ENCODE measurements at regions not wholly inside any gene's neighbourhood (a gene's known extent, or its start where the extent isn't known, plus 50 kb on each side); places are given as distances from the start of the nearest gene placed in this dataset.

- H4K8ac ChIP-seq (ENCODE audit: low read depth, low read length), result no peak overlapping the region
- H3K4me3 ChIP-seq (ENCODE audit: low read length in 2 of 2), result no peak overlapping the region
- no peak overlapping the region for H3K27ac ChIP-seq (replicated peaks; ENCODE audit: low read length)
- H3K79me1 ChIP-seq (ENCODE audit: low read depth, low read length), result no peaks in the 10 kb centered on the region
- H3K4me1 ChIP-seq (ENCODE audit: control insufficient read depth in 2 of 2, insufficient read depth in 1 of 2, low read depth in 1 of 2, low read length in 2 of 2), result no peaks in the 10 kb centered on the region
- H3K36me3 ChIP-seq (replicated peaks in 1 of 2; ENCODE audit: control insufficient read depth in 2 of 2, insufficient read depth in 2 of 2, low read length in 2 of 2), result no peaks in the 10 kb centered on the region
- H2BK15ac ChIP-seq (ENCODE audit: low read length), result no peak overlapping the region
- H2BK12ac ChIP-seq (ENCODE audit: low read length), result no peak overlapping the region
- H3K18ac ChIP-seq (ENCODE audit: low read length), result no peak overlapping the region
- no peak overlapping the region for H2AK5ac ChIP-seq (ENCODE audit: low read depth, low read length)
- no peak overlapping the region for H3K4me2 ChIP-seq (ENCODE audit: insufficient read depth, low read length, poor library complexity, severe bottlenecking)
- H2AFZ ChIP-seq (ENCODE audit: low read length), result no peak overlapping the region
- WGBS, 2 donors (ENCODE audit: extremely low coverage in 2 of 2, insufficient read length in 2 of 2, insufficient replicate concordance in 1 of 2), result no CpG with 5 or more reads among the region's 4 CpGs
- DNase-seq (ENCODE audit: low spot score), result no peak
- H3K23ac ChIP-seq (ENCODE audit: low read depth, low read length, poor library complexity), result no peak overlapping the region
- H3K4ac ChIP-seq (ENCODE audit: low read length), result no peak overlapping the region
- no peak overlapping the region for H3K9ac ChIP-seq (ENCODE audit: low read depth, low read length, poor library complexity)
- H3K9me3 ChIP-seq (replicated peaks in 1 of 2; ENCODE audit: control insufficient read depth in 2 of 2, insufficient read depth in 1 of 2, low read depth in 1 of 2, low read length in 2 of 2), result no peaks in the 10 kb centered on the region
- no peak overlapping the region for H2BK120ac ChIP-seq (ENCODE audit: low read depth, low read length)
- H3K27me3 ChIP-seq (ENCODE audit: control insufficient read depth in 3 of 3, insufficient read depth in 3 of 3, low read depth in 1 of 3, low read length in 3 of 3), result no peaks in the 10 kb centered on the region
- H2BK5ac ChIP-seq (ENCODE audit: low read length), result no peak overlapping the region
- no peak overlapping the region for H3K14ac ChIP-seq (ENCODE audit: low read length)
- no peak overlapping the region for H4K91ac ChIP-seq (ENCODE audit: low read depth, low read length, poor library complexity)
Measured at GRCh38 chr5:89452081-89452480, 569.1 kb upstream of the MEF2C start.

GRCh38 chr5:89451263-89451662 is 568.3 kb upstream of the MEF2C start:
- Histone ChIP-seq H3K4me2 (ENCODE audit: insufficient read depth, low read length, poor library complexity, severe bottlenecking) (no peak overlapping the region), H4K8ac (ENCODE audit: low read depth, low read length) (no peak overlapping the region), H3K27me3 (ENCODE audit: control insufficient read depth in 3 of 3, insufficient read depth in 3 of 3, low read depth in 1 of 3, low read length in 3 of 3) (no peaks in the 10 kb centered on the region), H2BK120ac (ENCODE audit: low read depth, low read length) (no peak overlapping the region), H3K4ac (ENCODE audit: low read length) (no peak overlapping the region), H2BK5ac (ENCODE audit: low read length) (no peak overlapping the region), H4K91ac (ENCODE audit: low read depth, low read length, poor library complexity) (no peak overlapping the region), H3K14ac (ENCODE audit: low read length) (no peak overlapping the region), H3K18ac (ENCODE audit: low read length) (no peak overlapping the region), H3K9ac (ENCODE audit: low read depth, low read length, poor library complexity) (no peak overlapping the region), H3K23ac (ENCODE audit: low read depth, low read length, poor library complexity) (no peak overlapping the region), H2AFZ (ENCODE audit: low read length) (no peak overlapping the region), H3K4me1 (ENCODE audit: control insufficient read depth in 2 of 2, insufficient read depth in 1 of 2, low read depth in 1 of 2, low read length in 2 of 2) (no peaks in the 10 kb centered on the region), H3K4me3 (ENCODE audit: low read length in 2 of 2) (no peak overlapping the region), H2BK15ac (ENCODE audit: low read length) (no peak overlapping the region), H2BK12ac (ENCODE audit: low read length) (no peak overlapping the region), H3K27ac (replicated peaks; ENCODE audit: low read length) (no peak overlapping the region), H3K36me3 (replicated peaks in 1 of 2; ENCODE audit: control insufficient read depth in 2 of 2, insufficient read depth in 2 of 2, low read length in 2 of 2) (no peaks in the 10 kb centered on the region), H2AK5ac (ENCODE audit: low read depth, low read length) (no peak overlapping the region), H3K79me1 (ENCODE audit: low read depth, low read length) (no peaks in the 10 kb centered on the region), H3K9me3 (replicated peaks in 1 of 2; ENCODE audit: control insufficient read depth in 2 of 2, insufficient read depth in 1 of 2, low read depth in 1 of 2, low read length in 2 of 2) (no peaks in the 10 kb centered on the region)
- no peak for DNase-seq (ENCODE audit: low spot score)

DNA sequence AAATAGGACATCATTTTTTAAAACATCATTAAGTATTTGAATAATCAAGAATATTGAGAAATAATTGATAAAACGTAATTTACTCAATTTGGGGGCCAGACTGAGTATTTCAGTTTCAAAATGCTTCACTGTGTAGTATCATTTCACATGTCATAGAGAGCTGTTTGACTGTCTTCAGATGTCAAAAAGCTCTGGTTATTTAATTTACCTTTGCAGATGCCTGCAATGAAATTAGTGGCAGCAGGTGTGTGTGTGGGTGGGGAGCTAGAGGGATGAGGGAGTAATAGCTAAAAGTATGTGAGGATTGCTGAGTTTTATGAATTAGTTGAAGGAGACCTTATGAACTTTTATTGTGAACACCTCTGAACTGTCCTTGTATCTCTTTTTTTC is 567.2 kb upstream of the MEF2C start:
- Histone ChIP-seq H4K91ac (ENCODE audit: low read depth, low read length, poor library complexity) (no peak overlapping the region), H3K27ac (replicated peaks; ENCODE audit: low read length) (no peak overlapping the region), H3K4me2 (ENCODE audit: insufficient read depth, low read length, poor library complexity, severe bottlenecking) (no peak overlapping the region), H3K14ac (ENCODE audit: low read length) (no peak overlapping the region), H2BK5ac (ENCODE audit: low read length) (no peak overlapping the region), H4K8ac (ENCODE audit: low read depth, low read length) (no peak overlapping the region), H3K18ac (ENCODE audit: low read length) (no peak overlapping the region), H3K9me3 (replicated peaks in 1 of 2; ENCODE audit: control insufficient read depth in 2 of 2, insufficient read depth in 1 of 2, low read depth in 1 of 2, low read length in 2 of 2) (no peaks in the 10 kb centered on the region), H3K23ac (ENCODE audit: low read depth, low read length, poor library complexity) (no peak overlapping the region), H2BK15ac (ENCODE audit: low read length) (no peak overlapping the region), H3K27me3 (ENCODE audit: control insufficient read depth in 3 of 3, insufficient read depth in 3 of 3, low read depth in 1 of 3, low read length in 3 of 3) (no peaks in the 10 kb centered on the region), H3K4ac (ENCODE audit: low read length) (no peak overlapping the region), H3K4me1 (ENCODE audit: control insufficient read depth in 2 of 2, insufficient read depth in 1 of 2, low read depth in 1 of 2, low read length in 2 of 2) (no peaks in the 10 kb centered on the region), H2BK120ac (ENCODE audit: low read depth, low read length) (no peak overlapping the region), H2AK5ac (ENCODE audit: low read depth, low read length) (no peak overlapping the region), H2AFZ (ENCODE audit: low read length) (no peak overlapping the region), H3K79me1 (ENCODE audit: low read depth, low read length) (no peaks in the 10 kb centered on the region), H3K9ac (ENCODE audit: low read depth, low read length, poor library complexity) (no peak overlapping the region), H3K4me3 (ENCODE audit: low read length in 2 of 2) (no peak overlapping the region), H3K36me3 (replicated peaks in 1 of 2; ENCODE audit: control insufficient read depth in 2 of 2, insufficient read depth in 2 of 2, low read length in 2 of 2) (no peaks in the 10 kb centered on the region), H2BK12ac (ENCODE audit: low read length) (no peak overlapping the region)
- WGBS, 2 donors (ENCODE audit: extremely low coverage in 2 of 2, insufficient read length in 2 of 2, insufficient replicate concordance in 1 of 2), result no CpG with 5 or more reads among the region's 1 CpG
- DNase-seq (ENCODE audit: low spot score), result no peak

- no peaks in the 10 kb centered on the region for H3K36me3 ChIP-seq (replicated peaks in 1 of 2; ENCODE audit: control insufficient read depth in 2 of 2, insufficient read depth in 2 of 2, low read length in 2 of 2)
- no peak overlapping the region for H2BK12ac ChIP-seq (ENCODE audit: low read length)
- no peak overlapping the region for H2BK5ac ChIP-seq (ENCODE audit: low read length)
- DNase-seq (ENCODE audit: low spot score), result no peak
- H2BK120ac ChIP-seq (ENCODE audit: low read depth, low read length), result no peak overlapping the region
- no peak overlapping the region for H3K4me2 ChIP-seq (ENCODE audit: insufficient read depth, low read length, poor library complexity, severe bottlenecking)
- no CpG with 5 or more reads among the region's 3 CpGs for WGBS, 2 donors (ENCODE audit: extremely low coverage in 2 of 2, insufficient read length in 2 of 2, insufficient replicate concordance in 1 of 2)
- no peak overlapping the region for H3K18ac ChIP-seq (ENCODE audit: low read length)
- H3K27ac ChIP-seq (replicated peaks; ENCODE audit: low read length), result no peak overlapping the region
- H2AFZ ChIP-seq (ENCODE audit: low read length), result no peak overlapping the region
- no peaks in the 10 kb centered on the region for H3K79me1 ChIP-seq (ENCODE audit: low read depth, low read length)
- H3K4me3 ChIP-seq (ENCODE audit: low read length in 2 of 2), result no peak overlapping the region
- H3K4me1 ChIP-seq (ENCODE audit: control insufficient read depth in 2 of 2, insufficient read depth in 1 of 2, low read depth in 1 of 2, low read length in 2 of 2), result no peaks in the 10 kb centered on the region
- H3K23ac ChIP-seq (ENCODE audit: low read depth, low read length, poor library complexity), result no peak overlapping the region
- no peak overlapping the region for H2BK15ac ChIP-seq (ENCODE audit: low read length)
- no peak overlapping the region for H4K8ac ChIP-seq (ENCODE audit: low read depth, low read length)
- no peak overlapping the region for H3K4ac ChIP-seq (ENCODE audit: low read length)
- no peak overlapping the region for H2AK5ac ChIP-seq (ENCODE audit: low read depth, low read length)
- H4K91ac ChIP-seq (ENCODE audit: low read depth, low read length, poor library complexity), result no peak overlapping the region
- H3K27me3 ChIP-seq (ENCODE audit: control insufficient read depth in 3 of 3, insufficient read depth in 3 of 3, low read depth in 1 of 3, low read length in 3 of 3), result no peaks in the 10 kb centered on the region
- no peak overlapping the region for H3K9ac ChIP-seq (ENCODE audit: low read depth, low read length, poor library complexity)
- no peaks in the 10 kb centered on the region for H3K9me3 ChIP-seq (replicated peaks in 1 of 2; ENCODE audit: control insufficient read depth in 2 of 2, insufficient read depth in 1 of 2, low read depth in 1 of 2, low read length in 2 of 2)
- H3K14ac ChIP-seq (ENCODE audit: low read length), result no peak overlapping the region
Measured at GRCh38 chr5:89449392-89450148, 566.6 kb upstream of the MEF2C start.

All from neuronal stem cell (in vitro differentiated cells).